Prostate gland (tissue), 2 donors: ENCODE measurements at regions not wholly inside any gene's neighbourhood (a gene's known extent, or its start where the extent isn't known, plus 50 kb on each side); places are given as distances from the start of the nearest gene placed in this dataset.

ENCODE experiments used
- CTCF ChIP-seq, 4 experiments: fragments of 200-600 bp in 2 of 4; fragments of 450-650 bp in 2 of 4; sonication (generic) in 2 of 4; IDR thresholded peaks; 1 replicate in 3 of 4; 2 replicates in 1 of 4; pipeline ENCODE4 v1.5.1; 2016 to 2019; ENCODE audit warnings: antibody characterized with exemption in 4 of 4, mild to moderate bottlenecking in 2 of 4, moderate library complexity in 2 of 4
- POLR2AphosphoS5 ChIP-seq: sonication (generic); formaldehyde crosslinking; IDR thresholded peaks from one replicate; pipeline ENCODE4 v1.6.1; 2017; ENCODE audit warnings: antibody characterized with exemption

- TF ChIP-seq CTCF (IDR thresholded peaks at IDR 0.05) (no peak), POLR2AphosphoS5 (no peak)
Observed at GRCh38 chr22:22770881-22771280, 116.7 kb upstream of the IGLL5 start.
